GM12878 (cell line): ENCODE measurements at regions not wholly inside any gene's neighbourhood (a gene's known extent, or its start where the extent isn't known, plus 50 kb on each side); places are given as distances from the start of the nearest gene placed in this dataset.

Experiments
- GABPA ChIP-seq: IDR thresholded peaks from 2 replicates; pipeline ENCODE4 v1.6.1; 2014; ENCODE audit warnings: antibody characterized with exemption, low read depth, mild to moderate bottlenecking, inconsistent platforms
- TCF3 ChIP-seq: IDR thresholded peaks from 2 replicates; pipeline ENCODE4 v1.6.1; 2012; ENCODE audit warnings: low read depth, mild to moderate bottlenecking, low read length, borderline replicate concordance; ENCODE audit not compliant: insufficient read depth
- TF ChIP-seq, protein P1 (sequence below), 3 experiments: IDR thresholded peaks in 2 of 3; conservative IDR thresholded peaks in 1 of 3; 2 replicates each; pipeline ENCODE4 v1.5.1; 2011; ENCODE audit warnings: low read depth in 3 of 3, low read length in 3 of 3, mild to moderate bottlenecking in 3 of 3, control low read depth in 2 of 3, moderate library complexity in 2 of 3, inconsistent platforms in 1 of 3, mixed read lengths in 1 of 3; ENCODE audit not compliant: control insufficient read depth in 2 of 3, insufficient read depth in 1 of 3; ENCODE audit errors: extremely low read depth in 1 of 3

DNA sequence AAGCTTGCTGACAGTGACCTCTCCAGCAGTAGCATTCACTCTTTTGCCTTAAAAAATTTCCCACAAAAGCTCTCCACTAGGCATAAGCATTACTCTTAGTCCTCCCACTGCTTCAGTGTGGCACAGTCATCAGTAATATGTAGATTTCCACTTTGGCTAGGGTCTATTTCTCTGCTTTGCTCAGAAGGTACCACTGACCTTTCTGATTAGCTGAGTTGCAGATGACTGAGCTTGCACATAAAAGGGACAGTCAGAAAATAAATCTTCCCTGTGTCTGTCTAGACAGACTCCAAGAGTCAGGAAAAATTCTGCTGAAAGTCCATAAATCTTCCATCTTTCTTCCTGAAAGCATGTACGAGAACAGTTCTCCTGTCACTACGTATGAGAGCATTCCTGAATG, 56.6 kb upstream of the APP start:
- TF ChIP-seq, protein P1, sequence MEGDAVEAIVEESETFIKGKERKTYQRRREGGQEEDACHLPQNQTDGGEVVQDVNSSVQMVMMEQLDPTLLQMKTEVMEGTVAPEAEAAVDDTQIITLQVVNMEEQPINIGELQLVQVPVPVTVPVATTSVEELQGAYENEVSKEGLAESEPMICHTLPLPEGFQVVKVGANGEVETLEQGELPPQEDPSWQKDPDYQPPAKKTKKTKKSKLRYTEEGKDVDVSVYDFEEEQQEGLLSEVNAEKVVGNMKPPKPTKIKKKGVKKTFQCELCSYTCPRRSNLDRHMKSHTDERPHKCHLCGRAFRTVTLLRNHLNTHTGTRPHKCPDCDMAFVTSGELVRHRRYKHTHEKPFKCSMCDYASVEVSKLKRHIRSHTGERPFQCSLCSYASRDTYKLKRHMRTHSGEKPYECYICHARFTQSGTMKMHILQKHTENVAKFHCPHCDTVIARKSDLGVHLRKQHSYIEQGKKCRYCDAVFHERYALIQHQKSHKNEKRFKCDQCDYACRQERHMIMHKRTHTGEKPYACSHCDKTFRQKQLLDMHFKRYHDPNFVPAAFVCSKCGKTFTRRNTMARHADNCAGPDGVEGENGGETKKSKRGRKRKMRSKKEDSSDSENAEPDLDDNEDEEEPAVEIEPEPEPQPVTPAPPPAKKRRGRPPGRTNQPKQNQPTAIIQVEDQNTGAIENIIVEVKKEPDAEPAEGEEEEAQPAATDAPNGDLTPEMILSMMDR (IDR thresholded peaks at IDR 0.05 in 2 of 3, conservative IDR thresholded peaks at IDR 0.05 in 1 of 3; ENCODE audit: control insufficient read depth in 2 of 3, extremely low read depth in 1 of 3, insufficient read depth in 1 of 3, low read depth in 3 of 3, low read length in 3 of 3): no peak
- no peak for TF ChIP-seq GABPA
- TF ChIP-seq TCF3: no peak
